WTC11 (cell line): ENCODE measurements at regions not wholly inside any gene's neighbourhood (a gene's known extent, or its start where the extent isn't known, plus 50 kb on each side); places are given as distances from the start of the nearest gene placed in this dataset.

Experiments used
- ATAC-seq: fragments of 200-7000 bp; cut with Tn5 transposase; 2 replicates; pipeline ENCODE4 v1.10.0; 2021; ENCODE audit warnings: mild to moderate bottlenecking, moderate library complexity
- CTCF ChIA-PET: fragments of 300-600 bp; sonication (Branson Sonifier 250); formaldehyde crosslinking; loops from one replicate; lab custom pipeline; 2021; ENCODE audit warnings: antibody characterized with exemption; lab: Charles Lee
- POLR2A ChIA-PET: fragments of 350-600 bp; sonication (Branson Sonifier 250); formaldehyde crosslinking; loops from one replicate; lab custom pipeline; 2021; ENCODE audit warnings: antibody characterized with exemption; lab: Charles Lee
- DNase-seq: peaks from one replicate; pipeline ENCODE4 v3.0.0; 2021; ENCODE audit warnings: low spot score
- H3K27ac Mint-ChIP-seq: 2 replicates; pipeline ENCODE4 v1.8.0; 2021; ENCODE audit warnings: mixed read lengths
- H3K27me3 Mint-ChIP-seq: 2 replicates; pipeline ENCODE4 v1.8.0; 2021; ENCODE audit warnings: low read depth, mild to moderate bottlenecking, moderate library complexity, mixed read lengths
- H3K36me3 Mint-ChIP-seq: 2 replicates; pipeline ENCODE4 v1.8.0; 2021; ENCODE audit warnings: mixed read lengths
- H3K4me1 Mint-ChIP-seq: 2 replicates; pipeline ENCODE4 v1.8.0; 2022; ENCODE audit warnings: mixed read lengths
- H3K4me3 Mint-ChIP-seq: 2 replicates; pipeline ENCODE4 v1.8.0; 2021; ENCODE audit warnings: mild to moderate bottlenecking, moderate library complexity, mixed read lengths
- H3K9me3 Mint-ChIP-seq: 2 replicates; pipeline ENCODE4 v1.8.0; 2021; ENCODE audit warnings: mixed read lengths
- ATF6 ChIP-seq: sonication (generic); formaldehyde crosslinking; IDR thresholded peaks from 2 replicates; pipeline ENCODE4 v1.8.1; 2023; ENCODE audit warnings: mild to moderate bottlenecking, missing genetic modification reagents
- CBFB ChIP-seq: sonication (generic); formaldehyde crosslinking; IDR thresholded peaks from 2 replicates; pipeline ENCODE4 v1.8.1; 2022; ENCODE audit warnings: mild to moderate bottlenecking, low read depth, missing genetic modification reagents
- E2F4 ChIP-seq: sonication (generic); formaldehyde crosslinking; IDR thresholded peaks from 2 replicates; pipeline ENCODE4 v1.8.1; 2022; ENCODE audit warnings: low read depth, mild to moderate bottlenecking, moderate library complexity, missing genetic modification reagents, borderline replicate concordance
- E2F5 ChIP-seq: sonication (generic); formaldehyde crosslinking; IDR thresholded peaks from 2 replicates; pipeline ENCODE4 v1.8.1; 2022; ENCODE audit warnings: mild to moderate bottlenecking, moderate library complexity, missing genetic modification reagents
- ETV6 ChIP-seq: sonication (generic); formaldehyde crosslinking; IDR thresholded peaks from 2 replicates; pipeline ENCODE4 v1.8.1; 2022; ENCODE audit warnings: mild to moderate bottlenecking, missing genetic modification reagents
- FOXJ3 ChIP-seq: sonication (generic); formaldehyde crosslinking; IDR thresholded peaks from 2 replicates; pipeline ENCODE4 v1.9.0; 2021; ENCODE audit warnings: missing genetic modification reagents, mild to moderate bottlenecking, borderline replicate concordance
- HMGA2 ChIP-seq: fragments of 250-450 bp; sonication (Bioruptor Pico); IDR thresholded peaks from 2 replicates; pipeline ENCODE4 v1.4.0; 2021; ENCODE audit warnings: mild to moderate bottlenecking, moderate library complexity
- HMGXB4 ChIP-seq: sonication (generic); formaldehyde crosslinking; IDR thresholded peaks from 2 replicates; pipeline ENCODE4 v1.8.1; 2023; ENCODE audit warnings: mild to moderate bottlenecking, moderate library complexity, missing genetic modification reagents
- MLX ChIP-seq: sonication (generic); formaldehyde crosslinking; IDR thresholded peaks from 2 replicates; pipeline ENCODE4 v1.8.1; 2023; ENCODE audit warnings: mild to moderate bottlenecking, missing genetic modification reagents, moderate library complexity
- MYBL2 ChIP-seq: sonication (generic); formaldehyde crosslinking; IDR thresholded peaks from 2 replicates; pipeline ENCODE4 v1.8.1; 2023; ENCODE audit warnings: mild to moderate bottlenecking, moderate library complexity, missing genetic modification reagents
- NR1H2 ChIP-seq: sonication (generic); formaldehyde crosslinking; IDR thresholded peaks from 2 replicates; pipeline ENCODE4 v1.9.0; 2021; ENCODE audit warnings: mild to moderate bottlenecking, moderate library complexity, missing genetic modification reagents
- OVOL2 ChIP-seq: fragments of 250-450 bp; sonication (Bioruptor Pico); IDR thresholded peaks from 2 replicates; pipeline ENCODE4 v1.9.0; 2021; ENCODE audit warnings: mild to moderate bottlenecking, borderline replicate concordance
- RELA ChIP-seq: sonication (generic); formaldehyde crosslinking; IDR thresholded peaks from 2 replicates; pipeline ENCODE4 v1.8.1; 2022; ENCODE audit warnings: missing genetic modification reagents, mild to moderate bottlenecking, borderline replicate concordance
- RORB ChIP-seq: fragments of 250-450 bp; sonication (Bioruptor Pico); IDR thresholded peaks from 2 replicates; pipeline ENCODE4 v1.9.0; 2021; ENCODE audit warnings: mild to moderate bottlenecking
- SP1 ChIP-seq: sonication (generic); formaldehyde crosslinking; conservative IDR thresholded peaks from 2 replicates; pipeline ENCODE4 v1.8.1; 2022; ENCODE audit warnings: missing genetic modification reagents
- TP53 ChIP-seq: sonication (generic); formaldehyde crosslinking; IDR thresholded peaks from 2 replicates; pipeline ENCODE4 v1.8.1; 2023; ENCODE audit warnings: mild to moderate bottlenecking, missing genetic modification reagents
- ZMAT4 ChIP-seq: fragments of 250-450 bp; sonication (Bioruptor Pico); IDR thresholded peaks from 2 replicates; pipeline ENCODE4 v1.9.0; 2021; ENCODE audit warnings: mild to moderate bottlenecking
- ZNF317 ChIP-seq: sonication (generic); formaldehyde crosslinking; IDR thresholded peaks from 2 replicates; pipeline ENCODE4 v1.8.1; 2023; ENCODE audit warnings: low read depth, mild to moderate bottlenecking, moderate library complexity, missing genetic modification reagents, borderline replicate concordance
- ZNF396 ChIP-seq: fragments of 250-450 bp; sonication (Bioruptor Pico); IDR thresholded peaks from 2 replicates; pipeline ENCODE4 v1.8.0; 2021; ENCODE audit warnings: mild to moderate bottlenecking, moderate library complexity, borderline replicate concordance
- ZNF671 ChIP-seq: fragments of 250-450 bp; sonication (Bioruptor Pico); IDR thresholded peaks from 2 replicates; pipeline ENCODE4 v1.8.0; 2021; ENCODE audit warnings: mild to moderate bottlenecking

GRCh38 chr5:114174131-114174530 is 187.7 kb upstream of the KCNN2 start:
- POLR2A ChIA-PET: no interaction called here
- TF ChIP-seq HMGXB4 (no peak), FOXJ3 (CRISPR knock-in tag) (no peak)
- Mint-ChIP-seq H3K36me3 (peaks cover 8% of the 10 kb centered on the region), H3K9me3 (peaks cover 22% of the 10 kb centered on the region), H3K27ac (no peak overlapping the region), H3K4me3 (no peak overlapping the region), H3K27me3 (no peaks in the 10 kb centered on the region), H3K4me1 (peaks cover 8% of the 10 kb centered on the region)
- CTCF ChIA-PET: no interaction called here
- no peak for DNase-seq
- no peak for ATAC-seq

GRCh38 chr5:114174837-114175236 is 187.0 kb upstream of the KCNN2 start:
- peaks cover 8% of the 10 kb centered on the region for H3K36me3 Mint-ChIP-seq
- no peaks in the 10 kb centered on the region for H3K27me3 Mint-ChIP-seq
- no peak overlapping the region for H3K4me3 Mint-ChIP-seq
- CTCF ChIA-PET: no interaction called here
- TF ChIP-seq ETV6 (CRISPR knock-in tag): no peak
- POLR2A ChIA-PET: no interaction called here
- ATAC-seq: no peak
- no peak overlapping the region for H3K27ac Mint-ChIP-seq
- DNase-seq: no peak
- peaks cover 21% of the 10 kb centered on the region for H3K9me3 Mint-ChIP-seq
- peaks cover 13% of the 10 kb centered on the region for H3K4me1 Mint-ChIP-seq

GRCh38 chr5:114176356-114176755 is 185.5 kb upstream of the KCNN2 start:
- no peak for DNase-seq
- Mint-ChIP-seq H3K9me3 (peaks cover 21% of the 10 kb centered on the region), H3K36me3 (peaks cover 8% of the 10 kb centered on the region), H3K4me1 (peaks cover 13% of the 10 kb centered on the region), H3K4me3 (no peak overlapping the region), H3K27ac (no peak overlapping the region), H3K27me3 (no peaks in the 10 kb centered on the region)
- POLR2A ChIA-PET: no interaction called here
- TF ChIP-seq ZNF317 (CRISPR knock-in tag): no peak
- no peak for TF ChIP-seq CBFB (CRISPR knock-in tag)
- TF ChIP-seq ATF6 (CRISPR knock-in tag): no peak
- TF ChIP-seq ZNF671: no peak
- no peak for TF ChIP-seq ZMAT4 (CRISPR knock-in tag)
- TF ChIP-seq RELA (CRISPR knock-in tag): no peak
- no peak for TF ChIP-seq MYBL2 (CRISPR knock-in tag)
- no peak for TF ChIP-seq E2F5 (CRISPR knock-in tag)
- no peak for TF ChIP-seq E2F4
- TF ChIP-seq SP1 (CRISPR knock-in tag): no peak
- no peak for TF ChIP-seq RORB (CRISPR knock-in tag)
- no peak for TF ChIP-seq ZNF396
- no peak for TF ChIP-seq MLX (CRISPR knock-in tag)
- no peak for TF ChIP-seq OVOL2 (CRISPR knock-in tag)
- no peak for TF ChIP-seq HMGA2 (CRISPR knock-in tag)
- TF ChIP-seq TP53 (CRISPR knock-in tag): no peak
- no peak for TF ChIP-seq NR1H2 (CRISPR knock-in tag)
- no peak for ATAC-seq
- CTCF ChIA-PET: no interaction called here
